Liver (tissue), 7 donors: ENCODE measurements at regions not wholly inside any gene's neighbourhood (a gene's known extent, or its start where the extent isn't known, plus 50 kb on each side); places are given as distances from the start of the nearest gene placed in this dataset. TPM values are rescaled to one million over a fixed set of nuclear protein-coding genes. Genes with fewer than 3 reads are reported as not detected.
"Not testable (repeated sequence)": the region's sequence is repeated elsewhere in the genome, so short reads cannot be mapped to it uniquely, and the experiment has no call there.

Experiments used
- DNase-seq: peaks from one replicate; pipeline ENCODE4 v3.0.0-alpha.2; 2017; ENCODE audit warnings: low spot score
- H3K27ac ChIP-seq, 2 donors: one replicate each; pipeline ENCODE4 v1.7.0; 2013; ENCODE audit warnings: inconsistent platforms in 2 of 2, low read length in 2 of 2, control low read depth in 1 of 2, low read depth in 1 of 2, mild to moderate bottlenecking in 1 of 2
- H3K27me3 ChIP-seq, 4 donors: one replicate each; pipeline versions ENCODE4 v1.6.1 to v1.7.0; 2013; ENCODE audit warnings: low read length in 3 of 4, inconsistent platforms in 1 of 4, mild to moderate bottlenecking in 1 of 4, moderate library complexity in 1 of 4; ENCODE audit not compliant: control insufficient read depth in 4 of 4, insufficient read depth in 4 of 4
- H3K36me3 ChIP-seq, 4 donors: one replicate each; pipeline versions ENCODE4 v1.6.1 to v1.7.0; 2013; ENCODE audit warnings: low read length in 3 of 4, mild to moderate bottlenecking in 3 of 4, low read depth in 1 of 4, moderate library complexity in 1 of 4; ENCODE audit not compliant: control insufficient read depth in 4 of 4, insufficient read depth in 3 of 4
- H3K4me1 ChIP-seq, 4 donors: one replicate each; pipeline versions ENCODE4 v1.6.1 to v1.7.0; 2013; ENCODE audit warnings: low read length in 3 of 4, mild to moderate bottlenecking in 3 of 4, moderate library complexity in 1 of 4; ENCODE audit not compliant: control insufficient read depth in 4 of 4, insufficient read depth in 4 of 4
- H3K4me3 ChIP-seq, 3 donors: one replicate each; pipeline versions ENCODE4 v1.6.1 to v1.7.0; 2013; ENCODE audit warnings: low read length in 3 of 3, control low read depth in 1 of 3, low read depth in 1 of 3, mild to moderate bottlenecking in 1 of 3
- H3K9ac ChIP-seq, 2 donors: one replicate each; pipeline ENCODE4 v1.7.0; 2013; ENCODE audit warnings: low read length in 2 of 2, mild to moderate bottlenecking in 2 of 2, moderate library complexity in 2 of 2, control low read depth in 1 of 2, low read depth in 1 of 2
- H3K9me3 ChIP-seq, 4 donors: one replicate each; pipeline versions ENCODE4 v1.6.1 to v1.7.0; 2013; ENCODE audit warnings: low read length in 3 of 4; ENCODE audit not compliant: control insufficient read depth in 4 of 4
- WGBS: extraction: QIAGEN DNeasy Blood & Tissue Kit; methylation state at CpG from one replicate; pipeline ENCODE4 v1.1.7; 2013; 5-methylcytosine and 5-hydroxymethylcytosine counted together
- small RNA-seq: library from RNA; depleted of rRNA; stranded (forward); fragments of <200 nt; gene quantifications from one replicate; pipeline ENCODE3, GENCODE V24; 2014
- donor health status: healthy.
- donor health status: healthy.
- donor health status: healthy.

DNA sequence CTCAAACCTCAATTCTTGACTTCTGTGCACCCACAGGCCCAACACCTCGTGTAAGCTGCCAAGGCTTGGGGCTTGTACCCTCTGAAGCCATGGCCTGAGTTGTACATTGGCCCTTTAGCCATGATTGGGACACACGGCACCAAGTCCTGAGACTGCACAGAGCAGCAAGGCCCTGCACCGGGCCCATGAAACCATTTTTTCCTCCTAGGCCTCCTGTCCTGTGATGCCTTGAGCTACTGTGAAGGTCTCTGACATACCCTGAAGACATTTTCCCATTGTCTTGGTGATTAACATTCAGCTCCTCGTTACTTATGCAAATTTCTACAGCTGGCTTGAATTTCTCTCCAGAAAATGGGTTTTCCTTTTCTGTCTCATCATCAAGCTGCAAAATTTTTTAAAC, 52.3 kb upstream of the FRG1 start:
- not testable (repeated sequence) for DNase-seq, H3K27me3 ChIP-seq, H3K4me1 ChIP-seq, H3K36me3 ChIP-seq, H3K4me3 ChIP-seq, H3K9me3 ChIP-seq, H3K9ac ChIP-seq, H3K27ac ChIP-seq
- WGBS = 70% methylated on average over 4 of the region's 4 CpGs

Small RNAs in the stretch of these regions (small RNA-seq; reads per million reads assigned to genes)
- gene RNU1-51P (not detected), gene RNU7-192P (not detected)
